Activated CD4-positive, CD25-positive, alpha-beta regulatory T cell treated with anti-CD3 and anti-CD28 coated beads, Interleukin-2, amount 50 U/mL, for 72 hours (primary cell): ENCODE measurements at regions not wholly inside any gene's neighbourhood (a gene's known extent, or its start where the extent isn't known, plus 50 kb on each side); places are given as distances from the start of the nearest gene placed in this dataset.

Source experiments
- DNase-seq: peaks from one replicate; pipeline ENCODE4 v3.0.0; 2021

- DNase-seq: no peak
These were observed 221.7 kb upstream of the MARCKS start for GRCh38 chr6:113635222-113635986.

GRCh38 chr6:113636357-113636824 is 220.8 kb upstream of the MARCKS start:
- no peak for DNase-seq

GRCh38 chr6:113640051-113640450 is 217.1 kb upstream of the MARCKS start:
- no peak for DNase-seq

- DNase-seq: no peak
These were observed 215.0 kb upstream of the MARCKS start for GRCh38 chr6:113642001-113642713.

GRCh38 chr6:113642714-113643406 is 214.3 kb upstream of the MARCKS start:
- DNase-seq: no peak

GRCh38 chr6:113643407-113643770 is 213.8 kb upstream of the MARCKS start:
- DNase-seq: no peak

GRCh38 chr6:113644861-113645575 is 212.1 kb upstream of the MARCKS start:
- no peak for DNase-seq

- no peak for DNase-seq
These were observed 211.6 kb upstream of the MARCKS start for GRCh38 chr6:113645576-113645970.

GRCh38 chr6:113645986-113646385 is 211.2 kb upstream of the MARCKS start:
- no peak for DNase-seq

- no peak for DNase-seq
These were observed 210.4 kb upstream of the MARCKS start for GRCh38 chr6:113646701-113647100.

- DNase-seq: no peak
These were observed 209.8 kb upstream of the MARCKS start for GRCh38 chr6:113647143-113647889.

GRCh38 chr6:113648698-113649097 is 208.4 kb upstream of the MARCKS start:
- no peak for DNase-seq

GRCh38 chr6:113649276-113649675 is 207.9 kb upstream of the MARCKS start:
- DNase-seq: no peak

GRCh38 chr6:113649880-113650609 is 207.1 kb upstream of the MARCKS start:
- no peak for DNase-seq

- DNase-seq: no peak
These were observed 206.6 kb upstream of the MARCKS start for GRCh38 chr6:113650610-113650979.

- no peak for DNase-seq
These were observed 206.0 kb upstream of the MARCKS start for GRCh38 chr6:113651120-113651519.

GRCh38 chr6:113651920-113652319 is 205.2 kb upstream of the MARCKS start:
- DNase-seq: no peak

- no peak for DNase-seq
These were observed 203.9 kb upstream of the MARCKS start for GRCh38 chr6:113653275-113653674.

GRCh38 chr6:113654396-113654795 is 202.7 kb upstream of the MARCKS start:
- DNase-seq: no peak

- no peak for DNase-seq
These were observed 201.4 kb upstream of the MARCKS start for GRCh38 chr6:113655761-113656160.

- no peak for DNase-seq
These were observed 197.3 kb upstream of the MARCKS start for GRCh38 chr6:113659762-113660404.
